ENCODE measurements at regions not wholly inside any gene's neighbourhood (a gene's known extent, or its start where the extent isn't known, plus 50 kb on each side); places are given as distances from the start of the nearest gene placed in this dataset.

DNA sequence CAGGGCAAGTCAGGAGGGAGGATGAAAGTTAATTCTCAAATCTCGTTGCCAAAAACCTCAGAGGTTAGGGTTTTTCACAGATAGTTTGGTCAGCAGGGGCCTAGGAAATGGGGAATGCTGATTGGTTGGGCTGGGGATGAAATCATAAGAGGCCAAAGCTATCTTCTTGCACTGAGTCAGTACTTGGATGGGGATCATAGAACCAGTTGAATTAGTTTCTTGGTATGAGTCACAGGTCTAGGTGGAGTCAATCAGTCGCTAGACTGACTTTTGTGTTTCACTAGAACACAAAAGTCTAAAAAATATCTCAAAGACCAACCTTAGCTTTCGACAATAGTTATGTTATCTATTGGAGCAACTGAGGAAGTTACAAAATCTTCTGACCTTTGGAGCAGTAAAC lies 368.5 kb downstream of the TBC1D32 start:
- Mint-ChIP-seq H3K27me3 (ENCODE audit: low read depth) (no peaks in the 10 kb centered on the region), H3K27ac (no peak overlapping the region), H3K4me3 (no peak overlapping the region), H3K4me1 (no peaks in the 10 kb centered on the region), H3K36me3 (ENCODE audit: insufficient read depth in 1 of 3, low read depth in 3 of 3) (no peaks in the 10 kb centered on the region), H3K9me3 (no peaks in the 10 kb centered on the region; a peak in 1 of 5 replicates)
- H3K9ac ChIP-seq (ENCODE audit: extremely low read depth, insufficient read length, low read length) = no peak overlapping the region
- H4K8ac ChIP-seq (replicated peaks; ENCODE audit: insufficient read length, low read depth, low read length) = no peak overlapping the region
- no peak overlapping the region for H3T11ph ChIP-seq (ENCODE audit: low read length)
- no peaks in the 10 kb centered on the region for H3K79me2 ChIP-seq (ENCODE audit: insufficient read depth, low read length)
- no peak overlapping the region for H3K4me2 ChIP-seq (ENCODE audit: insufficient read depth, insufficient read length, low read length)
- TF ChIP-seq, protein P1, sequence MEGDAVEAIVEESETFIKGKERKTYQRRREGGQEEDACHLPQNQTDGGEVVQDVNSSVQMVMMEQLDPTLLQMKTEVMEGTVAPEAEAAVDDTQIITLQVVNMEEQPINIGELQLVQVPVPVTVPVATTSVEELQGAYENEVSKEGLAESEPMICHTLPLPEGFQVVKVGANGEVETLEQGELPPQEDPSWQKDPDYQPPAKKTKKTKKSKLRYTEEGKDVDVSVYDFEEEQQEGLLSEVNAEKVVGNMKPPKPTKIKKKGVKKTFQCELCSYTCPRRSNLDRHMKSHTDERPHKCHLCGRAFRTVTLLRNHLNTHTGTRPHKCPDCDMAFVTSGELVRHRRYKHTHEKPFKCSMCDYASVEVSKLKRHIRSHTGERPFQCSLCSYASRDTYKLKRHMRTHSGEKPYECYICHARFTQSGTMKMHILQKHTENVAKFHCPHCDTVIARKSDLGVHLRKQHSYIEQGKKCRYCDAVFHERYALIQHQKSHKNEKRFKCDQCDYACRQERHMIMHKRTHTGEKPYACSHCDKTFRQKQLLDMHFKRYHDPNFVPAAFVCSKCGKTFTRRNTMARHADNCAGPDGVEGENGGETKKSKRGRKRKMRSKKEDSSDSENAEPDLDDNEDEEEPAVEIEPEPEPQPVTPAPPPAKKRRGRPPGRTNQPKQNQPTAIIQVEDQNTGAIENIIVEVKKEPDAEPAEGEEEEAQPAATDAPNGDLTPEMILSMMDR (conservative IDR thresholded peaks at IDR 0.05) = no peak
- no peaks in the 10 kb centered on the region for H3K79me1 ChIP-seq (ENCODE audit: insufficient read depth, low read depth, low read length, poor library complexity, severe bottlenecking)
- no CpG with 5 or more reads among the region's 3 CpGs for WGBS (ENCODE audit: extremely low coverage, insufficient read length, low lambda C conversion rate)
- no peaks in the 10 kb centered on the region for H3K23me2 ChIP-seq (ENCODE audit: insufficient read length, low read depth, low read length, poor library complexity, severe bottlenecking)
- no peak overlapping the region for H2AK5ac ChIP-seq (ENCODE audit: insufficient read length, low read length)
- no peak overlapping the region for H2BK20ac ChIP-seq (ENCODE audit: low read depth, low read length, poor library complexity, severe bottlenecking)
- H3K27ac ChIP-seq (ENCODE audit: insufficient read length, low read depth, low read length) = no peak overlapping the region
- no peak overlapping the region for H2BK120ac ChIP-seq (ENCODE audit: low read depth, low read length, poor library complexity, severe bottlenecking)
- no peak overlapping the region for H2AFZ ChIP-seq (ENCODE audit: low read length)
- H2BK15ac ChIP-seq (ENCODE audit: low read depth, low read length) = no peak overlapping the region
- H2BK5ac ChIP-seq (ENCODE audit: insufficient read length, low read length) = no peak overlapping the region
- no peak overlapping the region for H3K23ac ChIP-seq (ENCODE audit: insufficient read length, low read depth, low read length)
- H3K4ac ChIP-seq (ENCODE audit: low read depth, low read length) = no peak overlapping the region
- H3K4me1 ChIP-seq (ENCODE audit: insufficient read depth, low read length) = no peaks in the 10 kb centered on the region
- H4K91ac ChIP-seq (ENCODE audit: insufficient read length, low read depth, low read length) = no peak overlapping the region
- H4K20me1 ChIP-seq (ENCODE audit: control insufficient read depth, insufficient read depth, insufficient read length) = no peaks in the 10 kb centered on the region
- no peak overlapping the region for H2BK12ac ChIP-seq (ENCODE audit: insufficient read length, low read depth, low read length)
- no peak overlapping the region for H3K14ac ChIP-seq (ENCODE audit: insufficient read depth, low read length)
- H3K9me3 ChIP-seq (ENCODE audit: control insufficient read depth, low read depth, low read length) = no peaks in the 10 kb centered on the region
- no peak overlapping the region for H3K18ac ChIP-seq (ENCODE audit: insufficient read length, low read depth, low read length)
- H4K5ac ChIP-seq (ENCODE audit: insufficient read length, low read depth, low read length) = no peak overlapping the region
- no peak for DNase-seq
- H3K27me3 ChIP-seq (ENCODE audit: insufficient read depth, low read length) = no peaks in the 10 kb centered on the region
- no peak overlapping the region for H3K56ac ChIP-seq (ENCODE audit: insufficient read length, low read depth, low read length)

Measured in H9 (cell line).